ENCODE measurements at regions not wholly inside any gene's neighbourhood (a gene's known extent, or its start where the extent isn't known, plus 50 kb on each side); places are given as distances from the start of the nearest gene placed in this dataset.
A peak's percentile ranks its signal among the peaks of the same experiment; 100 is the strongest.

GRCh38 chr3:109480014-109480413, 142.7 kb upstream of the DPPA4 start:
- DNase-seq: no peak

GRCh38 chr3:109478614-109479013, 141.3 kb upstream of the DPPA4 start:
- DNase-seq: no peak

- DNase-seq: no peak
Observed at GRCh38 chr3:109460961-109461360, 123.6 kb upstream of the DPPA4 start.

- no peak for DNase-seq
Observed at GRCh38 chr3:109445210-109445609, 107.9 kb upstream of the DPPA4 start.

- no peak for DNase-seq
Observed at GRCh38 chr3:109442531-109442930, 105.2 kb upstream of the DPPA4 start.

GRCh38 chr3:109440353-109440752, 103.0 kb upstream of the DPPA4 start:
- DNase-seq: no peak

- DNase-seq: no peak
Observed at GRCh38 chr3:109432833-109433232, 95.5 kb upstream of the DPPA4 start.

GRCh38 chr3:109430911-109431563, 93.7 kb upstream of the DPPA4 start:
- DNase-seq: no peak

GRCh38 chr3:109413049-109413448, 75.7 kb upstream of the DPPA4 start:
- DNase-seq: no peak

GRCh38 chr3:109411547-109411946, 74.2 kb upstream of the DPPA4 start:
- no peak for DNase-seq

GRCh38 chr3:109396806-109397205, 59.5 kb upstream of the DPPA4 start:
- peak; percentile 84 for DNase-seq

- peak; percentile 15 for DNase-seq
Observed at GRCh38 chr3:109393728-109394127, 56.4 kb upstream of the DPPA4 start.

GRCh38 chr3:109392293-109392692, 54.9 kb upstream of the DPPA4 start:
- DNase-seq: no peak

- no peak for DNase-seq
Observed at GRCh38 chr3:109387621-109388020, 50.3 kb upstream of the DPPA4 start.

GRCh38 chr3:109387201-109387600, 49.9 kb upstream of the DPPA4 start:
- DNase-seq: no peak
